Liver (tissue), 8 donors: ENCODE measurements at regions not wholly inside any gene's neighbourhood (a gene's known extent, or its start where the extent isn't known, plus 50 kb on each side); places are given as distances from the start of the nearest gene placed in this dataset.
A peak's percentile ranks its signal among the peaks of the same experiment; 100 is the strongest.

Source experiments
- DNase-seq: peaks from one replicate; pipeline ENCODE4 v3.0.0-alpha.2; 2017; ENCODE audit warnings: low spot score
- H3K27ac ChIP-seq, 2 donors: one replicate each; pipeline ENCODE4 v1.7.0; 2013; ENCODE audit warnings: inconsistent platforms in 2 of 2, low read length in 2 of 2, control low read depth in 1 of 2, low read depth in 1 of 2, mild to moderate bottlenecking in 1 of 2
- H3K27me3 ChIP-seq, 4 donors: one replicate each; pipeline versions ENCODE4 v1.6.1 to v1.7.0; 2013; ENCODE audit warnings: low read length in 3 of 4, inconsistent platforms in 1 of 4, mild to moderate bottlenecking in 1 of 4, moderate library complexity in 1 of 4; ENCODE audit not compliant: control insufficient read depth in 4 of 4, insufficient read depth in 4 of 4
- H3K36me3 ChIP-seq, 4 donors: one replicate each; pipeline versions ENCODE4 v1.6.1 to v1.7.0; 2013; ENCODE audit warnings: low read length in 3 of 4, mild to moderate bottlenecking in 3 of 4, low read depth in 1 of 4, moderate library complexity in 1 of 4; ENCODE audit not compliant: control insufficient read depth in 4 of 4, insufficient read depth in 3 of 4
- H3K4me1 ChIP-seq, 4 donors: one replicate each; pipeline versions ENCODE4 v1.6.1 to v1.7.0; 2013; ENCODE audit warnings: low read length in 3 of 4, mild to moderate bottlenecking in 3 of 4, moderate library complexity in 1 of 4; ENCODE audit not compliant: control insufficient read depth in 4 of 4, insufficient read depth in 4 of 4
- H3K4me3 ChIP-seq, 3 donors: one replicate each; pipeline versions ENCODE4 v1.6.1 to v1.7.0; 2013; ENCODE audit warnings: low read length in 3 of 3, control low read depth in 1 of 3, low read depth in 1 of 3, mild to moderate bottlenecking in 1 of 3
- H3K9ac ChIP-seq, 2 donors: one replicate each; pipeline ENCODE4 v1.7.0; 2013; ENCODE audit warnings: low read length in 2 of 2, mild to moderate bottlenecking in 2 of 2, moderate library complexity in 2 of 2, control low read depth in 1 of 2, low read depth in 1 of 2
- H3K9me3 ChIP-seq, 4 donors: one replicate each; pipeline versions ENCODE4 v1.6.1 to v1.7.0; 2013; ENCODE audit warnings: low read length in 3 of 4; ENCODE audit not compliant: control insufficient read depth in 4 of 4
- ATF3 ChIP-seq: IDR thresholded peaks from 2 replicates; pipeline ENCODE4 v1.6.1; 2016; ENCODE audit warnings: antibody characterized with exemption
- CTCF ChIP-seq: fragments of 150-350 bp; IDR thresholded peaks from 2 replicates; pipeline ENCODE4 v1.5.1; 2017; ENCODE audit warnings: improper control_type of control experiment, low read depth, low read length; ENCODE audit not compliant: missing input control
- EGR1 ChIP-seq, 2 donors: IDR thresholded peaks; 2 replicates each; pipeline ENCODE4 v1.6.1; 2016 to 2018; ENCODE audit warnings: antibody characterized with exemption in 2 of 2, low read depth in 2 of 2
- FOXA1 ChIP-seq: IDR thresholded peaks from 2 replicates; pipeline ENCODE4 v1.6.1; 2016; ENCODE audit warnings: antibody characterized with exemption
- GABPA ChIP-seq, 2 donors: IDR thresholded peaks in 1 of 2; conservative IDR thresholded peaks in 1 of 2; 2 replicates each; pipeline ENCODE4 v1.6.1; 2016; ENCODE audit warnings: antibody characterized with exemption in 2 of 2, mild to moderate bottlenecking in 1 of 2, moderate library complexity in 1 of 2
- HNF4A ChIP-seq, 2 donors: conservative IDR thresholded peaks; 2 replicates each; pipeline ENCODE4 v1.6.1; 2016; ENCODE audit warnings: antibody characterized with exemption in 2 of 2, mild to moderate bottlenecking in 2 of 2
- HNF4G ChIP-seq: IDR thresholded peaks from 2 replicates; pipeline ENCODE4 v1.6.1; 2016; ENCODE audit warnings: antibody characterized with exemption
- JUND ChIP-seq, 2 donors: IDR thresholded peaks; 2 replicates each; pipeline ENCODE4 v1.6.1; 2016; ENCODE audit warnings: antibody characterized with exemption in 2 of 2
- NR2F2 ChIP-seq: IDR thresholded peaks from 2 replicates; pipeline ENCODE4 v1.6.1; 2016; ENCODE audit warnings: antibody characterized with exemption
- RAD21 ChIP-seq, 2 donors: IDR thresholded peaks; 2 replicates each; pipeline ENCODE4 v1.6.1; 2016; ENCODE audit warnings: antibody characterized with exemption in 2 of 2, mild to moderate bottlenecking in 2 of 2
- RXRA ChIP-seq, 2 donors: IDR thresholded peaks; 2 replicates each; pipeline ENCODE4 v1.6.1; 2017 to 2018; ENCODE audit warnings: antibody characterized with exemption in 2 of 2, mild to moderate bottlenecking in 1 of 2
- SP1 ChIP-seq: IDR thresholded peaks from 2 replicates; pipeline ENCODE4 v1.6.1; 2018; ENCODE audit warnings: antibody characterized with exemption, mild to moderate bottlenecking
- TAF1 ChIP-seq: conservative IDR thresholded peaks from 2 replicates; pipeline ENCODE4 v1.6.1; 2016; ENCODE audit warnings: antibody characterized with exemption, mild to moderate bottlenecking
- YY1 ChIP-seq: IDR thresholded peaks from 2 replicates; pipeline ENCODE4 v1.6.1; 2016; ENCODE audit warnings: antibody characterized with exemption, mild to moderate bottlenecking
- ZBTB33 ChIP-seq: IDR thresholded peaks from 2 replicates; pipeline ENCODE4 v1.6.1; 2016; ENCODE audit warnings: antibody characterized with exemption
- WGBS: extraction: QIAGEN DNeasy Blood & Tissue Kit; methylation state at CpG from one replicate; pipeline ENCODE4 v1.1.7; 2013; 5-methylcytosine and 5-hydroxymethylcytosine counted together
- donor health status: healthy.
- donor health status: healthy.
- donor health status: healthy.
- donor health status: healthy.
- donor health status: healthy.

GRCh38 chr10:78543031-78543748 is 509.5 kb downstream of the RPS24 start:
- H3K4me3 ChIP-seq: no peak overlapping the region
- peaks cover 5 to 18% (median 14%) of the 10 kb centered on the region in 4 donors for H3K4me1 ChIP-seq
- H3K27me3 ChIP-seq: no peaks in the 10 kb centered on the region
- H3K27ac ChIP-seq: peak overlapping the region; percentile 25 to 38
- H3K9me3 ChIP-seq: no peaks in the 10 kb centered on the region
- DNase-seq: no peak
- no peak overlapping the region for H3K9ac ChIP-seq
- TF ChIP-seq ZBTB33: no peak
- no peak for TF ChIP-seq HNF4G
- no peak for TF ChIP-seq TAF1
- TF ChIP-seq NR2F2: no peak
- no peak for TF ChIP-seq FOXA1
- TF ChIP-seq RAD21 (IDR thresholded peaks at IDR 0.05): no peak
- no peak for TF ChIP-seq EGR1 (IDR thresholded peaks at IDR 0.05; ENCODE audit: low read depth in 2 of 2)
- no peak for TF ChIP-seq JUND (IDR thresholded peaks at IDR 0.05)
- no peak for TF ChIP-seq GABPA (IDR thresholded peaks at IDR 0.05 in 1 of 2, conservative IDR thresholded peaks at IDR 0.05 in 1 of 2)
- TF ChIP-seq CTCF: no peak
- no peak for TF ChIP-seq YY1
- no peak for TF ChIP-seq RXRA (IDR thresholded peaks at IDR 0.05)
- TF ChIP-seq HNF4A (conservative IDR thresholded peaks at IDR 0.05): no peak
- TF ChIP-seq ATF3: no peak
- 80% methylated on average over 9 of the region's 9 CpGs for WGBS
- H3K36me3 ChIP-seq: no peaks in the 10 kb centered on the region

GRCh38 chr10:78543749-78544362 is 510.2 kb downstream of the RPS24 start:
- Histone ChIP-seq H3K36me3 (no peaks in the 10 kb centered on the region), H3K27ac (peak overlapping the region in 1 of 2 donors; percentile 28), H3K27me3 (no peaks in the 10 kb centered on the region), H3K4me3 (no peak overlapping the region), H3K9me3 (no peaks in the 10 kb centered on the region), H3K9ac (no peak overlapping the region), H3K4me1 (peaks cover 5 to 17% (median 14%) of the 10 kb centered on the region in 4 donors)
- WGBS: 82% methylated on average over 11 of the region's 11 CpGs
- TF ChIP-seq TAF1 (no peak), NR2F2 (peak; percentile 65), EGR1 (IDR thresholded peaks at IDR 0.05; ENCODE audit: low read depth in 2 of 2) (no peak), SP1 (peak; percentile 26), RXRA (IDR thresholded peaks at IDR 0.05) (peak in 1 of 2 donors; percentile 8)
- no peak for DNase-seq
